SK-N-SH treated with all-trans-retinoic acid at 6 μM for 48 hours (cell line): ENCODE measurements at regions not wholly inside any gene's neighbourhood (a gene's known extent, or its start where the extent isn't known, plus 50 kb on each side); places are given as distances from the start of the nearest gene placed in this dataset.

Experiments
- ATAC-seq: fragments of 200-7000 bp; cut with Tn5 transposase; 3 replicates; pipeline ENCODE4 v1.9.1; 2020; ENCODE audit warnings: mild to moderate bottlenecking, moderate library complexity
- ARNTL ChIP-seq: fragments of 450-650 bp; formaldehyde crosslinking; IDR thresholded peaks from 2 replicates; pipeline ENCODE4 v1.5.0; 2020; ENCODE audit warnings: low read depth, mild to moderate bottlenecking, moderate library complexity, borderline replicate concordance
- BACH2 ChIP-seq: fragments of 250-450 bp; sonication (Bioruptor Pico); IDR thresholded peaks from 2 replicates; pipeline ENCODE4 v1.9.0; 2021; ENCODE audit warnings: mild to moderate bottlenecking, borderline replicate concordance
- CSDC2 ChIP-seq: fragments of 250-450 bp; sonication (Bioruptor Pico); IDR thresholded peaks from 2 replicates; pipeline ENCODE4 v1.5.0; 2020; ENCODE audit warnings: mild to moderate bottlenecking, moderate library complexity
- ESRRG ChIP-seq: fragments of 250-450 bp; sonication (Bioruptor Pico); IDR thresholded peaks from 2 replicates; pipeline ENCODE4 v1.6.1; 2021; ENCODE audit warnings: mild to moderate bottlenecking
- GLIS3 ChIP-seq: fragments of 250-450 bp; sonication (Bioruptor Pico); IDR thresholded peaks from 2 replicates; pipeline ENCODE4 v1.5.0; 2020; ENCODE audit warnings: mild to moderate bottlenecking, moderate library complexity
- ISL1 ChIP-seq: fragments of 250-450 bp; sonication (Bioruptor Pico); IDR thresholded peaks from 2 replicates; pipeline ENCODE4 v2.1.2; 2022; ENCODE audit warnings: mild to moderate bottlenecking, moderate library complexity
- PPARA ChIP-seq: fragments of 250-450 bp; sonication (Bioruptor Pico); IDR thresholded peaks from 2 replicates; pipeline ENCODE4 v1.5.0; 2020; ENCODE audit warnings: mild to moderate bottlenecking, borderline replicate concordance
- RARB ChIP-seq: fragments of 250-450 bp; sonication (Bioruptor Pico); IDR thresholded peaks from 2 replicates; pipeline ENCODE4 v1.8.0; 2021; ENCODE audit warnings: mild to moderate bottlenecking, moderate library complexity
- SNAI2 ChIP-seq: fragments of 250-450 bp; sonication (Bioruptor Pico); IDR thresholded peaks from 2 replicates; pipeline ENCODE4 v1.5.0; 2020; ENCODE audit warnings: mild to moderate bottlenecking, moderate library complexity
- TCF4 ChIP-seq: fragments of 250-450 bp; sonication (Bioruptor Pico); IDR thresholded peaks from 2 replicates; pipeline ENCODE4 v1.8.0; 2021; ENCODE audit warnings: mild to moderate bottlenecking, moderate library complexity, borderline replicate concordance
- TOX ChIP-seq: fragments of 250-450 bp; sonication (Bioruptor Pico); IDR thresholded peaks from 2 replicates; pipeline ENCODE4 v1.8.0; 2021; ENCODE audit warnings: mild to moderate bottlenecking, moderate library complexity, borderline replicate concordance
- TSHZ2 ChIP-seq: fragments of 250-450 bp; sonication (Bioruptor Pico); IDR thresholded peaks from 2 replicates; pipeline ENCODE4 v1.5.0; 2020; ENCODE audit warnings: mild to moderate bottlenecking, moderate library complexity
- ZC3H10 ChIP-seq: fragments of 250-450 bp; sonication (Bioruptor Pico); IDR thresholded peaks from 2 replicates; pipeline ENCODE4 v1.5.1; 2021; ENCODE audit warnings: mild to moderate bottlenecking, moderate library complexity
- ZFP3 ChIP-seq: fragments of 250-450 bp; sonication (Bioruptor Pico); IDR thresholded peaks from 2 replicates; pipeline ENCODE4 v1.5.0; 2020; ENCODE audit warnings: mild to moderate bottlenecking, moderate library complexity
- ZFP30 ChIP-seq: fragments of 450-650 bp; formaldehyde crosslinking; IDR thresholded peaks from 2 replicates; pipeline ENCODE4 v1.5.0; 2022; ENCODE audit warnings: mild to moderate bottlenecking, moderate library complexity
- ZNF565 ChIP-seq: fragments of 450-650 bp; formaldehyde crosslinking; conservative IDR thresholded peaks from 2 replicates; pipeline ENCODE4 v1.5.0; 2020; ENCODE audit warnings: low read depth, mild to moderate bottlenecking, moderate library complexity
- ZNF70 ChIP-seq: fragments of 450-650 bp; formaldehyde crosslinking; IDR thresholded peaks from 2 replicates; pipeline ENCODE4 v1.5.0; 2020; ENCODE audit warnings: mild to moderate bottlenecking, moderate library complexity
- ZNF8 ChIP-seq: fragments of 450-650 bp; formaldehyde crosslinking; IDR thresholded peaks from 2 replicates; pipeline ENCODE4 v1.5.0; 2020; ENCODE audit warnings: mild to moderate bottlenecking, moderate library complexity
- TF ChIP-seq, protein P1 (sequence below): fragments of 250-450 bp; sonication (Bioruptor Pico); IDR thresholded peaks from 2 replicates; pipeline ENCODE4 v1.8.0; 2021; ENCODE audit warnings: low read depth, mild to moderate bottlenecking, moderate library complexity, borderline replicate concordance
- TF ChIP-seq, protein P2 (sequence below): fragments of 250-450 bp; sonication (Bioruptor Pico); IDR thresholded peaks from 2 replicates; pipeline ENCODE4 v1.5.1; 2020; ENCODE audit warnings: low read depth, mild to moderate bottlenecking, moderate library complexity
- TF ChIP-seq, protein P3 (sequence below): fragments of 250-450 bp; sonication (Bioruptor Pico); IDR thresholded peaks from 2 replicates; pipeline ENCODE4 v1.5.1; 2021; ENCODE audit warnings: mild to moderate bottlenecking, moderate library complexity

- TF ChIP-seq TCF4 (no peak), ZNF8 (CRISPR knock-in tag) (no peak), ZFP30 (no peak), BACH2 (CRISPR knock-in tag) (no peak), ESRRG (CRISPR knock-in tag) (no peak), TSHZ2 (CRISPR knock-in tag) (no peak), ZC3H10 (CRISPR knock-in tag) (no peak), RARB (CRISPR knock-in tag) (no peak), GLIS3 (no peak), ARNTL (CRISPR knock-in tag) (no peak), ZNF565 (CRISPR knock-in tag) (no peak), PPARA (no peak)
- TF ChIP-seq, protein P1, sequence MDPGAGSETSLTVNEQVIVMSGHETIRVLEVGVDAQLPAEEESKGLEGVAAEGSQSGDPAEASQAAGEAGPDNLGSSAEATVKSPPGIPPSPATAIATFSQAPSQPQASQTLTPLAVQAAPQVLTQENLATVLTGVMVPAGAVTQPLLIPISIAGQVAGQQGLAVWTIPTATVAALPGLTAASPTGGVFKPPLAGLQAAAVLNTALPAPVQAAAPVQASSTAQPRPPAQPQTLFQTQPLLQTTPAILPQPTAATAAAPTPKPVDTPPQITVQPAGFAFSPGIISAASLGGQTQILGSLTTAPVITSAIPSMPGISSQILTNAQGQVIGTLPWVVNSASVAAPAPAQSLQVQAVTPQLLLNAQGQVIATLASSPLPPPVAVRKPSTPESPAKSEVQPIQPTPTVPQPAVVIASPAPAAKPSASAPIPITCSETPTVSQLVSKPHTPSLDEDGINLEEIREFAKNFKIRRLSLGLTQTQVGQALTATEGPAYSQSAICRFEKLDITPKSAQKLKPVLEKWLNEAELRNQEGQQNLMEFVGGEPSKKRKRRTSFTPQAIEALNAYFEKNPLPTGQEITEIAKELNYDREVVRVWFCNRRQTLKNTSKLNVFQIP (CRISPR knock-in tag) = no peak
- TF ChIP-seq, protein P2, sequence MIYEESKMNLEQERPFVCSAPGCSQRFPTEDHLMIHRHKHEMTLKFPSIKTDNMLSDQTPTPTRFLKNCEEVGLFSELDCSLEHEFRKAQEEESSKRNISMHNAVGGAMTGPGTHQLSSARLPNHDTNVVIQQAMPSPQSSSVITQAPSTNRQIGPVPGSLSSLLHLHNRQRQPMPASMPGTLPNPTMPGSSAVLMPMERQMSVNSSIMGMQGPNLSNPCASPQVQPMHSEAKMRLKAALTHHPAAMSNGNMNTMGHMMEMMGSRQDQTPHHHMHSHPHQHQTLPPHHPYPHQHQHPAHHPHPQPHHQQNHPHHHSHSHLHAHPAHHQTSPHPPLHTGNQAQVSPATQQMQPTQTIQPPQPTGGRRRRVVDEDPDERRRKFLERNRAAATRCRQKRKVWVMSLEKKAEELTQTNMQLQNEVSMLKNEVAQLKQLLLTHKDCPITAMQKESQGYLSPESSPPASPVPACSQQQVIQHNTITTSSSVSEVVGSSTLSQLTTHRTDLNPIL (CRISPR knock-in tag) = no peak
- TF ChIP-seq, all 23 proteins: peak for 0
- no peak for ATAC-seq
Observed at GRCh38 chr6:12586721-12587480, 129.7 kb upstream of the PHACTR1 start.

GRCh38 chr6:12590901-12591300, 125.7 kb upstream of the PHACTR1 start:
- no peak for ATAC-seq
- TF ChIP-seq CSDC2 (CRISPR knock-in tag) (no peak), SNAI2 (CRISPR knock-in tag) (no peak), ZNF70 (no peak), ISL1 (CRISPR knock-in tag) (no peak)

DNA sequence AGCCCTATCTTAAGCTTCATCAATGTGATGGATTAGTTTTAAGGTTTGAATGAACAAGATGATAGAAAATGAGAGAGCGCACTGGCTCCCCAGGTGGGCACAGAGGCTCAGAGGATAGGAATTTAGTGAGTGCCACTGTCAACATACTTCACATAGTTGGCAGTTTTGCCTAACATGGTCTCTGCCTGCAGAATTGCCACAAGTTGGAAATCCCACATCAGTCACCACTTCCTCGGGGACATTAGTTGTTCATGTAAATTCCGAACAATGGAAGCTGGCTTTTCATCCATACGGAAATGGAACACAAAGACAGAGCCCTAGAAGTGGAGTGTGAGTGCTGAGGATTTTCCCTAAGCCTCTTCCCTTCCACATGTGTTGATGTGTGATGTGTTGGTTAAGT, 123.9 kb upstream of the PHACTR1 start:
- no peak; the same call in 2 of the 3 replicates for ATAC-seq
- TF ChIP-seq ZFP30 = no peak
- 0 out of 2 replicates have a peak, but pooled peaks have one; percentile 31 for TF ChIP-seq ISL1 (CRISPR knock-in tag)
- TF ChIP-seq, protein P1 (CRISPR knock-in tag) = no peak

GRCh38 chr6:12593771-12594529, 122.6 kb upstream of the PHACTR1 start:
- ATAC-seq = no peak

More at GRCh38 chr6:12593771-12594529, 122.6 kb upstream of the PHACTR1 start:
- TF ChIP-seq PPARA (no peak), ZFP3 (CRISPR knock-in tag) (0 out of 2 replicates have a peak, but pooled peaks have one; percentile 22), CSDC2 (CRISPR knock-in tag) (peak; percentile 66; the same call in 1 of the 2 replicates), SNAI2 (CRISPR knock-in tag) (0 out of 2 replicates have a peak, but pooled peaks have one; percentile 20), TOX (CRISPR knock-in tag) (no peak)
- TF ChIP-seq, protein P3, sequence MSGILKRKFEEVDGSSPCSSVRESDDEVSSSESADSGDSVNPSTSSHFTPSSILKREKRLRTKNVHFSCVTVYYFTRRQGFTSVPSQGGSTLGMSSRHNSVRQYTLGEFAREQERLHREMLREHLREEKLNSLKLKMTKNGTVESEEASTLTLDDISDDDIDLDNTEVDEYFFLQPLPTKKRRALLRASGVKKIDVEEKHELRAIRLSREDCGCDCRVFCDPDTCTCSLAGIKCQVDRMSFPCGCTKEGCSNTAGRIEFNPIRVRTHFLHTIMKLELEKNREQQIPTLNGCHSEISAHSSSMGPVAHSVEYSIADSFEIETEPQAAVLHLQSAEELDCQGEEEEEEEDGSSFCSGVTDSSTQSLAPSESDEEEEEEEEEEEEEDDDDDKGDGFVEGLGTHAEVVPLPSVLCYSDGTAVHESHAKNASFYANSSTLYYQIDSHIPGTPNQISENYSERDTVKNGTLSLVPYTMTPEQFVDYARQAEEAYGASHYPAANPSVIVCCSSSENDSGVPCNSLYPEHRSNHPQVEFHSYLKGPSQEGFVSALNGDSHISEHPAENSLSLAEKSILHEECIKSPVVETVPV (CRISPR knock-in tag) = no peak
- TF ChIP-seq, protein P2 (CRISPR knock-in tag) = no peak
